HG02973 (cell line): ENCODE measurements at regions not wholly inside any gene's neighbourhood (a gene's known extent, or its start where the extent isn't known, plus 50 kb on each side); places are given as distances from the start of the nearest gene placed in this dataset.

Experiments
- ATAC-seq: cut with Tn5 transposase; IDR thresholded peaks from one replicate; pipeline ENCODE4 v1.9.1; 2021; ENCODE audit warnings: moderate library complexity; ENCODE audit not compliant: unreplicated experiment

DNA sequence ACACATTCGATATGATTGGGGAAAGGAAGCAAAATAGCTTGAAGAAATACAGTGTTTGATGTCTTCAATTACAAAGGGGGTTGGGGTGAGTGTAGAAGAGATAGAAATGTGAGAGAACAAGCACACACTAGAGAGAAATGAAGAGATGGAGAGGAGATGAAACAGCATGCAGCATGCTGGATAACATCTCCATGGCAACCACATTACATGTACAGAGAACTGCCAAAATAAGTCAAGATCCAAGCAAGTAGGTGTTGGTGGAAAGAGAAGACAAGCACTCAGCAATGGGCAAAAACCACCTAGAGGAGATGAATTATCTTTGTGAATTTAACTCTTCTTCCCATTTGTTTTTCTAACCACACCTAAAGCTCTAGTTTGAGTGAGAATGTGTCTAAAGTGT, 289.8 kb downstream of the GRIN2B start:
- ATAC-seq, result no peak

DNA sequence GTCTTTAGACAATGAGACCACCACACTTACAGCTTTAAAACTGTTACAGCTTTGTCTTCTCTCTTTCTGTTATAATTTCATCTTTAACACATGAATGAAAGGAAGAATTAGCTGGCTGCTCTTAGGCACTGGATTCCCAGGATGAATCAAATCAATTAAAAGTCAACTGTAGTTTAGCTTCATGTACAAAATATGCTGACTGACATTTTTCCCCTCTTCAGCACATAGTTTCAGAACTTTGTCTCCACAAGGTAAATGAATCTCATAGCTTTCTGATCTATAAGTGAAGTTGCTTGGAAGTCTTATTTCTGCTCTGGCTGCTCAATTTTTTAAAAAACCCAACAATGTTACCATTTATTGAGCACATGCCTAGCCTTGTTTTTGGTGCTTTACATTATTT, 293.8 kb downstream of the GRIN2B start:
- no peak for ATAC-seq

- no peak for ATAC-seq
Observed at GRCh38 chr12:13686260-13686659, 295.1 kb downstream of the GRIN2B start.

DNA sequence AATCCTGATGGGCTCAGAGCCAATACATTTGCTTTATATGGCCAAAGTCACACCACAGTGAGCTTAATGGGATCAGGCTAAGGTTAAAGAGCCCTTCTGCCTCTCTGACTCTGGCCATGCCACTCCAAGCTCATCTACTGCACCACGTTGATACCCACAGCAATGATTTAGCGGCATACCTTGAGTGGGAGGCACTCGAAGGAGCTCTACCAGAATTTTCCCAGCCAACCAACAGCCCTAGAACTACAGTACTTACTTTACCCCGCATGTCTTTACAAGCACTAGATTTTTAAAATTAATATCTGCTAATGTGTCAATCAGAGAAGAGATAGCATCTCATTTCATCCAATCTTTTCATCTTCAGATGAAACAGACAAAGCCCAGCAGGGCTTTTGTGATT, 300.5 kb downstream of the GRIN2B start:
- no peak for ATAC-seq

- ATAC-seq, result no peak
Observed at GRCh38 chr12:13676880-13677279, 304.5 kb downstream of the GRIN2B start.

GRCh38 chr12:13670285-13670866, 311.0 kb downstream of the GRIN2B start:
- ATAC-seq, result no peak

GRCh38 chr12:13668880-13669279, 312.5 kb downstream of the GRIN2B start:
- no peak for ATAC-seq

DNA sequence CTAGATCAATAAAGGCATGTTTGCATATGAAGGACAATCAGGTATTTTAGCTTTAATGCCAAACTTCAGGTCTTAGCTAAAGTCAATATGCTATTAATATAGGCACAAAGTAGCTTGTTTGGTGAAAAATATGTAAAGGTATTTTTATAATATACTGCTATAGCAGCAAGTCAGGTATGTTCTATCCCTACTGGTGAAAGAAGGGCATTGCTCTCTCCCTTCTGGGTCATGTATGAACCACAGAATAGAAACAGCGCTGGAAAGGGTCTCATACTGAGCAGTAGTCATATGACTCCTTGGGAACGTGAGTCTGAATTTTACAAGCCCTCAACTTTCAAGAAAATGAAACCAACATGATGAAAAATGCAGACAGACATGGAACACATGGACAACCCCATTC, 314.6 kb downstream of the GRIN2B start:
- ATAC-seq, result no peak

GRCh38 chr12:13661005-13661887, 320.2 kb downstream of the GRIN2B start:
- no peak for ATAC-seq

- ATAC-seq, result no peak
Observed at GRCh38 chr12:13654456-13654855, 326.9 kb downstream of the GRIN2B start.

DNA sequence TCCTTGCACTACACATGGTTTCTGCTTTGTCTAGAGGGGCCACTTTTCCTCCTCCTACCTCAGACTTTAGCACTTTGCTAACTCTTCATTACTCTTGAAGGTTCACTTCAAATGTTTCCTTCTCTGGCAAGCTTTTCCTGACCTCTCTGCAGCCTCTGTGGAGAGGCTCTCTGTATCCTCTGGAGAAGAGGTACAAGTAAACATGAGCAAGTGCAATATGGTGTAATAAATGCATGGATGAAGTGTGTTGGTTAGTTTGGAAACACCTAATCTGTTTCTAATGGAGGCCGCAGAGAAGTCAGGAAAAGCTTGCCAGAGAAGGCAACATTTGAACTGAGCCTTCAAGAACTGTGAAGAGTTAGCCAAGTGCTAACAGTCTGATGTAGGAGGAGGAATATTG, 329.3 kb downstream of the GRIN2B start:
- ATAC-seq, result no peak

DNA sequence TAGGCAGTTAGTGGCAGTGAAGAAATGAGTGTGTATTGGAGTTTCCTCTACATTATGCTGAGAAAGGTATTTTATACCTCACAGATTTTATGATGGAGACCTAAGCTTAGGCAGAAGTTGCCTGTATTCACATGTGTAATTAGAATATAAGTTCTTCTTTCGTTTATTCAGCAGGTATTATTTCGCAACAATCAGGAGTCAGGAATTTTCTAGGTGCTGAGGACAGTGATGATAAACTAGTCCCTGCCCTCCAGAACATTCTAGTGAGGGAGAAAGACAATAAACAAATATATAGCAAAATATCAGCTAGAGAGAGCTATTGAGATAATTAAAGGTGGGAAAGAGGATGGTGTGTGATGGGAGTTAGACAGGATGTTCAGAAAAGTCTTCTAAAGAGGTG, 345.7 kb downstream of the GRIN2B start:
- no peak for ATAC-seq

- ATAC-seq, result no peak
Observed at GRCh38 chr12:13631873-13632272, 349.5 kb downstream of the GRIN2B start.

GRCh38 chr12:13630354-13630753, 351.0 kb downstream of the GRIN2B start:
- no peak for ATAC-seq

DNA sequence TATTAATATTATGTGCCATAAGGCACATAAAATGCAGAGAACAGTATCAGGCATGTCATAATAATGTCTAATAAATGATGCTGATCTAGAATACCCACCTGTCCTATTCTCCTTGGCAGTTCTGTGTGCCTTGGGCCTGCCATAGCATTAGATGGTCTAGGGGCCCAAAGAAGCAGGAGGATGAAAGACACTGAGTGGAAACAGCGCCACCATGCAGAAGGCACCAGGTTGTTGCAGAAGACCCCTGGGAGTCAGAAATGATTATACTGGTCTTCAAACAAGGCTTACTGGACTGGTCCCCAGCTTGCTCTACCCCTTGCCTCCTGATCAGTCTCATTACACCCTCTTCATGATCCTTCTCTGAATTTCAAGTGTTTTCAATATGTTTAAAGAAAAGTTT, 353.3 kb downstream of the GRIN2B start:
- ATAC-seq, result no peak

GRCh38 chr12:13627536-13627935, 353.9 kb downstream of the GRIN2B start:
- ATAC-seq, result no peak

DNA sequence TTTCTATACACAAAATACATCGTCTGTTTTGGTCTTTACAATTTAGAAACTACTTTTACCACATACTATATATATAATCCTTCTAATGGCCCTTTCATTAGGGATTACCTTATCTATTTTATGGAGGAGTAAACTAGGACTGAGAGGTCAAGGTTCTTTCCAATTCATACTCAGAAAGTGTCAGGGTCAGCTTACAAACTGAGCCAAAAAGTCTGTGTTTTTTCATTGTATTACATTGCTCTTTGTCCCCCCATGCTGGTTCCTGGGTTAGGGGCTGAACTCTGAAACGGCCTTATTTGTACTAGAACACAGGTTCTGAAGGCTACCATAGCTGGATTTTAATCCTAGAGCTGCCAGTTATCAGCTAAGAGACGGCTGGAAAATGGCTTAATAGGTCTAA, 368.1 kb downstream of the GRIN2B start:
- no peak for ATAC-seq

DNA sequence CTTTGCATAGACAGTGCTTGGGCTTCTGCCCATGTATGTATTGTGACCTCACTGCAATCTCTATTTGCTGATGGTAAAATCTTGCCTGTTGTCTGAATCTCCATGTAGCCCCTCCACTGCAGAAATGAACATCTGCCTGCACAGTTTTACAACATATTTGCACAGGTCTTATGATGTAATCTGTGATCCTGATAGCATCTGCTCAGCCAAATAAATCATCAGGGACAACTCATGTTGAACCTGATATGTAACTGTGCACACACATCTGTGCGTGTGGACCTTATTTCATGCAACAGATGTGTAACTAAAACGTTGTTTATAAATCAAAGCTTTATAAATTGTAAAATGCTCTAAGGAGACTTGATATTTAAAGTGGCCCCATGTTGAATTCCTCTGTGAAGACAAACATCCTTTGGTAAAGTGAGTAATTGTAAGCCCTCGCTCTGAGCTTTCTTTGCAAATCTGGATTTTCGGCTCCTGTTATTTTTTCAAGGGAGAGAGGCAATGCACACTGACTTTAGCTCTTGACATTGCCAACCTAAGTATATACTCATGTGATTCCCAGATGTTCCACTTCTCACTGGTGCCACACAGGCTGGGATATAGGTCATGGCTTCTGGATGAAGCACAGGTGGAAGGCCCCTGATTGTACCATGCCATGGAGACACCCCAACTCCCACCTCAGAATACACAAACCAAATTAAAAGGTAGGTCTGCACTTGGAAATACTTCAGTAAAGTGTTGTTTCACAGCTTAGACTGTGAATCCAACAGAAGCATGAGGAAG, 371.3 kb downstream of the GRIN2B start:
- ATAC-seq, result no peak

- ATAC-seq, result no peak
Observed at GRCh38 chr12:13606290-13606689, 375.1 kb downstream of the GRIN2B start.

- no peak for ATAC-seq
Observed at GRCh38 chr12:13603953-13604352, 377.4 kb downstream of the GRIN2B start.

- ATAC-seq, result no peak
Observed at GRCh38 chr12:13602172-13602571, 379.2 kb downstream of the GRIN2B start.

DNA sequence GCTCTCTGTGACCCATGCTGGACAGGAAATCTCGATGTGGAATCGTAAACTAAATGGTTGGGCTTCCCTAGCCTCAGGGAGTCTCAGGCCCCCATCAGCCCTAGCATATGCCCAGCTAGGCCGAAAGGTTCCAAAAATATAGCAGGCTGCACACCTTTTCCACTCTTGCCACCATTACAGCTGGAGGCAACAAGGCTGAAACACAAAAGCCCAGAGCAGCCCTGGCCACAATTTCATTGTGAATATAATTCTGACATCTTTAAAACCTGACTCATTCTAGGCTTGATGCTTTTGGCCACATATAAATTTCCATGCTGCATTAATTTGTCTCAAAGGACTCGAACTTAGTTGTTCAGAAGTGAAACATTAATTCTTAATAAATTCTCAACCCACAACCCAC, 382.2 kb downstream of the GRIN2B start:
- no peak for ATAC-seq
